ENCODE measurements at regions not wholly inside any gene's neighbourhood (a gene's known extent, or its start where the extent isn't known, plus 50 kb on each side); places are given as distances from the start of the nearest gene placed in this dataset.
"Not testable (repeated sequence)": the region's sequence is repeated elsewhere in the genome, so short reads cannot be mapped to it uniquely, and the experiment has no call there.

GRCh38 chr2:224146356-224147160 is 107.5 kb upstream of the SERPINE2 start:
- no peak for DNase-seq

- DNase-seq, result no peak
These were observed 106.8 kb upstream of the SERPINE2 start for GRCh38 chr2:224145751-224146355.

GRCh38 chr2:224143526-224143925 is 104.4 kb upstream of the SERPINE2 start:
- no peak for DNase-seq

GRCh38 chr2:224142397-224143312 is 103.6 kb upstream of the SERPINE2 start:
- no peak for DNase-seq

GRCh38 chr2:224141304-224141703 is 102.2 kb upstream of the SERPINE2 start:
- no peak for DNase-seq

- DNase-seq, result no peak
These were observed 98.1 kb upstream of the SERPINE2 start for GRCh38 chr2:224137208-224137607.

GRCh38 chr2:224136396-224136795 is 97.3 kb upstream of the SERPINE2 start:
- no peak for DNase-seq

GRCh38 chr2:224135881-224136280 is 96.8 kb upstream of the SERPINE2 start:
- DNase-seq, result no peak

GRCh38 chr2:224134003-224134734 is 95.1 kb upstream of the SERPINE2 start:
- DNase-seq, result no peak

- DNase-seq, result no peak
These were observed 94.3 kb upstream of the SERPINE2 start for GRCh38 chr2:224133387-224133786.

GRCh38 chr2:224127871-224128501 is 88.9 kb upstream of the SERPINE2 start:
- no peak for DNase-seq

- no peak for DNase-seq
These were observed 87.4 kb upstream of the SERPINE2 start for GRCh38 chr2:224126440-224126839.

- no peak for DNase-seq
These were observed 86.9 kb upstream of the SERPINE2 start for GRCh38 chr2:224126003-224126402.

- no peak for DNase-seq
These were observed 83.5 kb upstream of the SERPINE2 start for GRCh38 chr2:224122542-224122941.

GRCh38 chr2:224121406-224122067 is 82.5 kb upstream of the SERPINE2 start:
- DNase-seq, result no peak

GRCh38 chr2:224120986-224121385 is 81.9 kb upstream of the SERPINE2 start:
- DNase-seq, result no peak

- not testable (repeated sequence) for DNase-seq
These were observed 80.8 kb upstream of the SERPINE2 start for GRCh38 chr2:224119846-224120245.

- no peak for DNase-seq
These were observed 75.3 kb upstream of the SERPINE2 start for GRCh38 chr2:224114428-224114827.

- not testable (repeated sequence) for DNase-seq
These were observed 74.8 kb upstream of the SERPINE2 start for GRCh38 chr2:224113930-224114329.

GRCh38 chr2:224111576-224111975 is 72.5 kb upstream of the SERPINE2 start:
- DNase-seq, result no peak

GRCh38 chr2:224110811-224111210 is 71.7 kb upstream of the SERPINE2 start:
- DNase-seq, result no peak

GRCh38 chr2:224109751-224110150 is 70.7 kb upstream of the SERPINE2 start:
- DNase-seq, result no peak

All from stimulated activated naive CD4-positive, alpha-beta T cell (primary cell).